Suppressor macrophage treated with lipopolysaccharide for 4 hours (primary cell): ENCODE measurements at regions not wholly inside any gene's neighbourhood (a gene's known extent, or its start where the extent isn't known, plus 50 kb on each side); places are given as distances from the start of the nearest gene placed in this dataset.
A peak's percentile ranks its signal among the peaks of the same experiment; 100 is the strongest.
"Not testable (repeated sequence)": the region's sequence is repeated elsewhere in the genome, so short reads cannot be mapped to it uniquely, and the experiment has no call there.

Source experiments
- DNase-seq: peaks from one replicate; pipeline ENCODE4 v3.0.0-alpha.2; 2020

- no peak for DNase-seq
Measured at GRCh38 chr6:152811785-152812184, 61.2 kb downstream of the VIP start.

- no peak for DNase-seq
Measured at GRCh38 chr6:152815230-152815872, 64.8 kb downstream of the VIP start.

- no peak for DNase-seq
Measured at GRCh38 chr6:152816055-152816454, 65.5 kb downstream of the VIP start.

GRCh38 chr6:152821525-152821924, 70.9 kb downstream of the VIP start:
- no peak for DNase-seq

DNA sequence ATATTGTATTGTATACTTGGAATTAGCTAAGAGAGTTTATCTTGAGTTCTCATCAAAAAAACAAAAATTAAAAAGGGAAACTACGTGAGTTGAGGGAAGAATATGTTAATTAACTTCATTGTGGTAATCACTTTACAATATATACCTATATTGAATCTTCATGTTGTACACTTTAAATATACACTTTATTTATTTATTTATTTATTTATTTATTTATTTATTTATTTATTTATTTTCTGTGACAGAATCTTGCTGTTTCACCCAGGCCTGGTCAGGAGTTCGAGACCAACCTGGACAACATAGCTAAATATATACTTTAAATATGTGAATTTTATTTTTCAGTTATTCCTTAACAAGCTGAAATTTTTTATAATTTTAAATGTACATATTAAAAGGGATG, 74.1 kb downstream of the VIP start:
- DNase-seq, result no peak

GRCh38 chr6:152828431-152828830, 77.8 kb downstream of the VIP start:
- DNase-seq, result no peak

DNA sequence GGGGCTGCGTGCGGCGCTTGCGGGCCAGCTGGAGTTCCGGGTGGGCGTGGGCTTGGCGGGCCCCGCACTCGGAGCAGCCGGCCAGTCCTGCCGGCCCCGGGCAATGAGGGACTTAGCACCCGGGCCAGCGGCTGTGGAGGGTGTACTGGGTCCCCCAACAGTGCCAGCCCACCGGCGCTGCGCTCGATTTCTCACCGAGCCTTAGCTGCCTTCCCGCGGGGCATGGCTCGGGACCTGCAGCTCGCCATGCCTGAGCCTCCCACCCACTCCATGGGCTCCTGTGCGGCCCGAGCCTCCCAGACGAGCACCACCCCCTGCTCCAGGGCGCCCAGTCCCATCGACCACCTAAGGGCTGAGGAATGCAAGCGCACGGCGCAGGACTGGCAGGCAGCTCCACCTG, 83.8 kb downstream of the VIP start:
- not testable (repeated sequence) for DNase-seq

- DNase-seq, result no peak
Measured at GRCh38 chr6:152836523-152836922, 85.9 kb downstream of the VIP start.

GRCh38 chr6:152845421-152845820, 94.8 kb downstream of the VIP start:
- DNase-seq, result no peak

GRCh38 chr6:152846825-152847224, 96.2 kb downstream of the VIP start:
- no peak for DNase-seq

DNA sequence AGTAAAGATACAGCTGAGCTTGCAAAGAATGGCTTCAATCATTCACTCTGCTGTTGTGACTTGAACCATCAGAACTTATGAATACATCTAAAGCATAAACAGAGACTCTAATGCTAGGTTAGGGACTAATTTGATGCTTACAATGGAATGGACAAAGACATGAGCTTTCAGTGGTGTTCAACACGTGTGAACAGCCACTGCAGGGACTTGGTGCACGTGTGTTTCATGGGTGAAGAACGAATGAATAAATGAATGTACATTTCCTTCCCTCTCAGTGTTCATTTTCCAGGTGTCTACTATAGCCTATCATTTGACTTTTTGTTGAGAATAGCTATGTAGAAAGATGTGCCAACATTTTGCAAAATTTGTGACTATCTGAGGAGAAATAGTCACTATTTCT, 98.3 kb downstream of the VIP start:
- no peak for DNase-seq

- DNase-seq, result no peak
Measured at GRCh38 chr6:152854086-152854795, 103.6 kb downstream of the VIP start.

DNA sequence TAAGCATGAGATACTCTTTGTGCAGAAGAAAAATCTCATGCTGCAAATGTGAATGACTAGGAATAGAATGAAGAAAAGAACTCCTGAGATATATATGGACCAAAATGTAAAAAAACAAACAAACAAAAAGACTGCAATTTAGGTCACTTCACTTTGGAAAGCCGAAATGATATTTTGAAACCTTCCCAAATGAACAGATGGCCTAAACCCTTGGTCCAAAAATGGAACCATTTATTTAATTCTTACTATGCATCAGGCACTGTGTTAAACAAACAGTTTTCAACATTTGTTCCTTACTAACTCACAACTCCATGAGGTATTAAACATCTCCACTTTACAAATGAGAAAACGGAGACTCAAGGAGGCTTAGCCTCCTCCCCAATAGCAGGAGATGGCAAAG, 107.5 kb downstream of the VIP start:
- no peak for DNase-seq

GRCh38 chr6:152859225-152859624, 108.6 kb downstream of the VIP start:
- DNase-seq, result no peak

GRCh38 chr6:152863618-152864326, 113.2 kb downstream of the VIP start:
- DNase-seq, result peak; percentile 80

DNA sequence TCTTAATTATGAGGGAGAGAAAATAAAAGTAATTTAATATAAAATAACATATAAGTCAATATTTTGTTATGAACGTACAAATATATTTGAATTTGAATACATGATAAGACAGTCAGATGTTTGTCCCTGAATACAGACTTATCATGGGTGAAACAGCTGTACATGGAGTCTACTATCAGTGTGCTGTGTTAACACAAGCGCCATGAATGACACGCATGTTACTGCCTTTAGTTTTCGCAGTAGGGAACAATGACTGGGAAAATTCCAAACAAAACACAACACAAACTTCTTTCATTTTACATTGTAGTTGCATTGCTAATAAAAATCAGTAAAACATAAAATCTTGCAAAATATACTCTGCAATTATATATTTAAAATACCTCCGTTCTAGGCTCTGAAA, 108.6 kb downstream of the FBXO5 start:
- no peak for DNase-seq

- no peak for DNase-seq
Measured at GRCh38 chr6:152874846-152875568, 107.8 kb downstream of the FBXO5 start.

DNA sequence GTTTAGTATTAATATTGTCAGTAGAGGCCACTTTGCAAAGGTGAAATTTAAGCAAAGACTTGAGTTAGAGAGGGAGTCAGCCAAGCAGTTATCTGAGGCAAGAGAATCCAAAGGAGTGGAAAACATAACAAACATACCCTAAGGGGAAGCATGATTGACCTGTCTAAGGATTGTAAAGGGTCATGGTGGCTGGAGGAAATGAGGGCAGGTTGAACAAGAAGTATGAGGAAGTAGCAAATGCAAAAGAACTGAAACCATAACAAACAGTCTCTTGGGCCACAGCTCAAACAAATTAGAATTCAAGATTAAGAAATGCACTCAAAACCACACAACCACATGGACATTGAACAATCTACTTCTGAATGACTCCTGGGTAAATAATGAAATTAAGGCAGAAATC, 103.2 kb downstream of the FBXO5 start:
- DNase-seq, result no peak

- no peak for DNase-seq
Measured at GRCh38 chr6:152893187-152893586, 89.7 kb downstream of the FBXO5 start.

DNA sequence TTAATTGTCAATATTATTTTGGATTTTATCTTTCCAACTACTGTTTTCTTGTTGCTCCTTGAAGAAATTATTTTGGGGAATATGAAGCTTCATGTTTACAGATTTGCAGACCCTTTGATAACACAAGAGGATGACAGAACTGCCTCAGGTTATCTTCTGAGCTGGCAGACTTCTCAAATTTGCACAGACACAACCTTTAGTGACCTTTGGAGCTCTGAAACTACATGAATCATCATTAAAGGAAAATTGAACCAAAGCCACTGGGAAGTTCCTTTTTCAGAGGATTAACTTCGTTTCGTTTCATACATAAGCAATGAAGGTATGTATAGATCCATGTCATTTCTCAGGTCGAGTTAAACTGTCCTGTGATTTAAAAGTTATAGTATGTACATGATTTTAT, 85.9 kb downstream of the FBXO5 start:
- peak; percentile 12 for DNase-seq

- DNase-seq, result peak; percentile 70
Measured at GRCh38 chr6:152897807-152898399, 84.9 kb downstream of the FBXO5 start.

DNA sequence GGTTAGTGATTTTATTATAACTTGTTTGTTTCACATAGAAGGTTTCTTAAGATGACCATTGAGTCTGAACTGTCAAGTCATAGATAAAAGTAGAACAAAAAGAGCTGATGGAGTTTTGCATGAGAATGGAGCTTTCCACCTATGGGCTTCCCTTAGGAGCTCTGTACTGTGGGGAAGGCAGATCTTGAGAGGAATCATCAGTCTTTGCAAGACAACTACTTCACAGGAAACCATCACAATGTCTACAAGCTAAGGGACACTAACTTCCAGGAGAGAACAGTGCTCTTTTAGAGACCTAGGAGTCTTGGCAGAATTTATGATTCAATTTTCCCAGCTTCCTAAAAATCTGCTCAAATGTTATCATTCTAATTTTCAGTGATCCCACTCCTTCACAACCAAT, 78.2 kb downstream of the FBXO5 start:
- DNase-seq, result no peak
